Transverse colon (tissue), 4 donors: ENCODE measurements at regions not wholly inside any gene's neighbourhood (a gene's known extent, or its start where the extent isn't known, plus 50 kb on each side); places are given as distances from the start of the nearest gene placed in this dataset.

Experiments
- DNase-seq: peaks from one replicate; pipeline ENCODE4 v3.0.0-alpha.2; 2019
- H3K27ac ChIP-seq, 4 donors: fragments of 200-600 bp; sonication (generic); 2 replicates each; pipeline ENCODE4 v1.5.1; 2016 to 2018; ENCODE audit warnings: inconsistent platforms in 4 of 4
- H3K27me3 ChIP-seq: fragments of 200-600 bp; sonication (generic); 2 replicates; pipeline ENCODE4 v1.5.1; 2017; ENCODE audit warnings: inconsistent platforms
- H3K36me3 ChIP-seq, 4 donors: fragments of 200-600 bp; sonication (generic); 2 replicates each; pipeline ENCODE4 v1.5.1; 2017 to 2019; ENCODE audit warnings: inconsistent platforms in 4 of 4
- H3K4me1 ChIP-seq, 4 donors: fragments of 200-600 bp; sonication (generic); 2 replicates each; pipeline ENCODE4 v1.5.1; 2017 to 2020; ENCODE audit warnings: inconsistent platforms in 4 of 4
- H3K4me3 ChIP-seq, 4 donors: fragments of 200-600 bp; sonication (generic); 1 replicate in 1 of 4; 2 replicates in 3 of 4; pipeline versions ENCODE4 v1.5.1 to v1.6.1; 2017 to 2019; ENCODE audit warnings: inconsistent platforms in 4 of 4
- H3K9me3 ChIP-seq, 2 donors: fragments of 200-600 bp; sonication (generic); 2 replicates each; pipeline ENCODE4 v1.5.1; 2017 to 2019; ENCODE audit warnings: inconsistent platforms in 2 of 2
- CTCF ChIP-seq, 5 experiments: fragments of 200-600 bp in 3 of 5; fragments of 450-650 bp in 2 of 5; sonication (generic) in 3 of 5; IDR thresholded peaks; 1 replicate in 2 of 5; 2 replicates in 3 of 5; pipeline ENCODE4 v1.5.1; 2016 to 2017; ENCODE audit warnings: antibody characterized with exemption in 5 of 5, inconsistent platforms in 3 of 5, mild to moderate bottlenecking in 2 of 5, moderate library complexity in 1 of 5
- EP300 ChIP-seq: sonication (generic); formaldehyde crosslinking; IDR thresholded peaks from one replicate; pipeline ENCODE4 v1.6.1; 2017; ENCODE audit warnings: antibody characterized with exemption, low read depth
- POLR2A ChIP-seq: fragments of 450-650 bp; IDR thresholded peaks from one replicate; pipeline ENCODE4 v1.6.1; 2016; ENCODE audit warnings: antibody characterized with exemption, mild to moderate bottlenecking, moderate library complexity
- POLR2AphosphoS5 ChIP-seq, 3 donors: sonication (generic); formaldehyde crosslinking; IDR thresholded peaks; one replicate each; pipeline ENCODE4 v1.6.1; 2016; ENCODE audit warnings: antibody characterized with exemption in 3 of 3
- WGBS, 2 donors: methylation state at CpG; one replicate each; pipeline ENCODE4 v1.1.5; 2018; ENCODE audit warnings: low coverage in 1 of 2; 5-methylcytosine and 5-hydroxymethylcytosine counted together
- in situ Hi-C, 4 donors: fragments of 200-750 bp; cut with MboI; loops; one replicate each; pipeline versions ENCODE4 v1.15.0 to v1.15.1; 2017; ENCODE audit warnings: low sequenced_read_pairs in 3 of 4, low pct_ligation_motif_present in 1 of 4, low pct_unique_long_range_greater_than_20kb in 1 of 4
- intact Hi-C: fragments of 100-400 bp; cut with DNase I; formaldehyde crosslinking; loops from one replicate; pipeline ENCODE4 v1.15.1; 2023; ENCODE audit warnings: low total_unique reads

GRCh38 chr14:97290065-97290464 is 492.9 kb downstream of the VRK1 start:
- Histone ChIP-seq H3K36me3 (no peaks in the 10 kb centered on the region), H3K27ac (no peak overlapping the region), H3K9me3 (no peaks in the 10 kb centered on the region), H3K4me3 (no peak overlapping the region), H3K27me3 (peaks cover 9% of the 10 kb centered on the region), H3K4me1 (no peaks in the 10 kb centered on the region)
- intact Hi-C loops (loop anchor here (5.0 kb wide), 1 partner anchor 1247 kb away; no protein-coding TSS in a partner anchor), in situ Hi-C loops (no loop called here)
- TF ChIP-seq CTCF (IDR thresholded peaks at IDR 0.05) (no peak), EP300 (no peak), POLR2A (no peak), POLR2AphosphoS5 (IDR thresholded peaks at IDR 0.05) (no peak)
- no peak for DNase-seq
- 33 to 44% methylated on average over 3 to 4 of the region's 4 CpGs for WGBS, 2 donors

DNA sequence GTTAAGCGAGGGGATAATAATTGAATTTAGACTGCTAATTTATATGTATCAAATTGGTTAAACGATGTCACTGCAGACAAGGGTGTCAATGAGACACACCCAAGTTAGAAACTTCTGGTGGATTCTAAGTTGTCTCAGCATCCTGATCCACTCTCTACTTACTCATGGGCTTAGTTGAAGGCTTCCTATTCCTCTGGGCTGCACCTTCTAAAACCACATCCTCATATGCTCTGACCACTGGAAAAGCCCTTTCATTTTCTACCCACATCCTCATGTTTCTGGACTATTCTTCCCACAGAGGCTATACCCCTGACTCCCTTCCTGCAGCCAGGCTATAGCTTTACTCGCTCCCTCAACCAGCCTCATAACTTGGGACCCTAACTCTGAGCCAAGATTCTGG is 493.8 kb downstream of the VRK1 start:
- intact Hi-C loops = loop anchor here (5.0 kb wide), 1 partner anchor 1246 kb away; no protein-coding TSS in a partner anchor
- Histone ChIP-seq H3K9me3 (no peaks in the 10 kb centered on the region), H3K27me3 (peaks cover 14% of the 10 kb centered on the region), H3K27ac (no peak overlapping the region), H3K4me3 (no peak overlapping the region), H3K4me1 (no peaks in the 10 kb centered on the region), H3K36me3 (no peaks in the 10 kb centered on the region)
- no peak for DNase-seq
- in situ Hi-C loops = no loop called here
- WGBS, 2 donors = 75 to 81% methylated on average over 2 to 3 of the region's 3 CpGs
- TF ChIP-seq POLR2A = no peak
- TF ChIP-seq POLR2AphosphoS5 (IDR thresholded peaks at IDR 0.05) = no peak

GRCh38 chr14:97293659-97294058 is 496.5 kb downstream of the VRK1 start:
- in situ Hi-C loops = no loop called here
- no peak for TF ChIP-seq POLR2AphosphoS5 (IDR thresholded peaks at IDR 0.05)
- no peak for TF ChIP-seq CTCF (IDR thresholded peaks at IDR 0.05)

DNA sequence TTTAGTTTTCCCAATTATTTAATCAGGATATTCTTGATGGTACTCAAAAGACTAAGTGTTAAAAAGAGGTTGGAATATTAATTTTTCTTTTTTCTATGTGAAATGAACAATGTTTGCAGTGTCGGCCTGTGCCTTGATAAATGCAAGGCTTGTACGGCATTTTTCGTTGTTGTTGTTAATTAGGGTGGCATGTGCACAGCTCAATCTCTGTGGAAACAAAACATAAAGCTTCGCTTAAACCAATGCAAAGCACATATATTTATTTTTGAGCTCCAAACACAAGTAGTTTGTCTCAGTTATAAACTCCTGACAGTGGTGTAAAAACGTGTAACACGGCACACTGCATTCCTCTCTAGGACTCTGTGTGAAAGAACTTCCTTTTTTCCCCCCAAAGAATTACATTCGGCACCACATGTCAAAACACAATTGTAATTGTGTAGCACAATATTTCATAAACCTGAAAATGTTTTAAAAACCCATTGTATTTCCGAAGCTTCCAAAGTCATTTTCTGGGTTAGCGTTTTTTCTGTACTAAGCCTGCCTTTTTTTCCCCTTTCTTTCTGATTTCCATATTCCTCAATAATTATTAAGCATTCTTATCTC is 498.0 kb downstream of the VRK1 start:
- intact Hi-C loops = no loop called here
- 67 to 71% methylated on average over 9 of the region's 9 CpGs for WGBS, 2 donors

More at GRCh38 chr14:97293659-97294058, 496.5 kb downstream of the VRK1 start:
- H3K4me3 ChIP-seq = no peak overlapping the region
- WGBS, 2 donors = 0 to 54% methylated on average over 1 of the region's 1 CpG
- peaks cover 24% of the 10 kb centered on the region for H3K27me3 ChIP-seq
- no peak overlapping the region for H3K27ac ChIP-seq
- no peaks in the 10 kb centered on the region for H3K36me3 ChIP-seq
- no peaks in the 10 kb centered on the region for H3K9me3 ChIP-seq
- no peaks in the 10 kb centered on the region for H3K4me1 ChIP-seq
- DNase-seq = no peak
- intact Hi-C loops = loop anchor here (5.0 kb wide), 1 partner anchor 1244 kb away; no protein-coding TSS in a partner anchor

More for the DNA sequence above, 498.0 kb downstream of the VRK1 start:
- Histone ChIP-seq H3K36me3 (no peaks in the 10 kb centered on the region), H3K9me3 (no peaks in the 10 kb centered on the region), H3K4me1 (no peaks in the 10 kb centered on the region), H3K4me3 (no peak overlapping the region), H3K27ac (no peak overlapping the region), H3K27me3 (peaks cover 24% of the 10 kb centered on the region)
- TF ChIP-seq POLR2A (no peak), EP300 (no peak), POLR2AphosphoS5 (IDR thresholded peaks at IDR 0.05) (no peak), CTCF (IDR thresholded peaks at IDR 0.05) (no peak)
- in situ Hi-C loops = no loop called here
- no peak for DNase-seq
